ENCODE measurements at regions not wholly inside any gene's neighbourhood (a gene's known extent, or its start where the extent isn't known, plus 50 kb on each side); places are given as distances from the start of the nearest gene placed in this dataset.

DNA sequence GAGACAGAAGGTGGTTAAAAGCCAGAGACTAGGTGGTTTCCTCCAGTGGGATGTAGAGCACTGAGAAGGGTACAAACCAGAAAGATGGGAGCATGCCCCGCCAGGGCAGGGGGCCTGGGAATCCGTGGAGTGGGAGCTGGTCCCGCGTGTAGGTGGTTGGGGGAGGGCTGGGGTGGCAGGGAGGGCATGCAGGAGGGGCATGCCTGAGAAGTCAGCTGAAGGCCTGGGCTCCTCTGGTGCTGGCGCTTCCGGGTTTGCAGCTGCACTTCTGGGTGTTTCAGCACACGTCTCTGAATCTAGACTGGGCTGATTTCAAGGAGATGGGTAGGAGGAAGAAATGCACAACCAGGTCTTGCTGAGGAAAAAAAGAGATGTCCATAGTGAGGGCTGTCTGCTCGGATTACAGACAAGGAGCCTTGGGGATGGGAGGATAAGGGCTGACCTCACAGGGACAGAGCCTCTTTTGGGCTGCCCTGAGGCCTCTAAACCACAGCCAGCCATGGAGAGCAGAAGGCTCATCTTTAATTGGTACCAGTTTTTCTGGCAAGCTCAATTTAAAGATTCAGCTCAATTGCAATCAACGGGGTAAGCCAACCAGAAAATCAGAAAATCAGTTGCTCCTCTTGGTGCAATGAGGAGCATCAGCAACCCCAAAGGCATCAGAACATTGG, 151.9 kb downstream of the FAM43A start:
- no peak for DNase-seq (ENCODE audit: low spot score)

DNA sequence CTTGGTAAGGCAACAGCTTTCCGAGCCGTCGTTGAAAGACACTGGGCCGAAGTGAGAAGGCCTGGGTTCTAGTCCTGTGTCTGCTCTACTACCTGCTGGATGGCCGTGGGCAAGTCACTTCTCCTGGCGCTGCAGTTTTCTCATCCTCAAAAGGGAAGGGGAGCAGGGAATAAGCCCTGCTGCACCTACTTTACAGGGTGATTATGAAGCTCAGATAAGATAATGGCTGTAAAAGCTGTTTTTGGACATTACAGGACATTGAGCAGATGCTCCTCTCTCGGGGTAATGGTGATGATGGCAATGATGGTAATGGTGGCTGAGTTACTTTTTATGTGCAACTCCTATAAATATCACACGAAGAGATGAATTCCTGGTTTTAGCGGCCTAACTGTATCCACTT, 152.6 kb downstream of the FAM43A start:
- DNase-seq (ENCODE audit: low spot score), result no peak

DNA sequence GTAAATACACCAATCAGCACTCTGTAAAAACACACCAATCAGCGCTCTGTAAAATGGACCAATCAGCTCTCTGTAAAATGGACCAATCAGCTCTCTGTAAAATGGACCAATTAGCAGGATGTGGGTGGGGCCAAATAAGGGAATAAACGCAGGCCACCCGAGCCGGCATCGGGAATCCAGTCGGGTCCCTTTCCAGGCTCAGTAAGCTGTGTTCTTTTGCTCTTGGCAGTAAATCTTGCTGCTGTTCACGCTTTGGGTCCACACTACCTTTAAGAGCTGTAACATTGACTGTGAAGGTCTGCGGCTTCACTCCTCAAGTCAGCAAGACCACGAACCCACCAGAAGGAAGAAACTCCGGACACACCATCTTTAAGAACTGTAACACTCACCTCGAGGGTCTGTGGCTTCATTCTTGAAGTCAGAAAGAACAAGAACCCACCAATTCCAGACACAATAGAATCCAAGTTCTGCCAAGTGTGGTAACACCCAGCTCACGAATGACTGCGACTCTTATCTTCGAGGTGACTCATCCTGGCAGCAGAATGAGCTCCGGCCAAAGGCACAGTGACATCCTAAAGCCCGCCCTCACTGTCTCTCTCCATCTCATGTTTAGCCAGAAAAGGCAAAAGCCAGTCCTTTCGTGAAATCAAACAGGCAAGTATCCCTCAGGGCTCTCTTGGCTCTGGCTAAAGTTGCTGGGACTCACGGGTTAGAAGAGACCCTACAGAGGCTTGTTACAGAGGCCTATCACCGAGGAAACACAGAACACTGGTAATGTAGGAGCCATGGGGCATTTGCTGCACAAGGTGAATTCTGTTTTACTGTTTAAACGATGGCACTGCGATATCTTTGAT, 155.2 kb downstream of the FAM43A start:
- peak; percentile 4 for DNase-seq (ENCODE audit: low spot score)

DNA sequence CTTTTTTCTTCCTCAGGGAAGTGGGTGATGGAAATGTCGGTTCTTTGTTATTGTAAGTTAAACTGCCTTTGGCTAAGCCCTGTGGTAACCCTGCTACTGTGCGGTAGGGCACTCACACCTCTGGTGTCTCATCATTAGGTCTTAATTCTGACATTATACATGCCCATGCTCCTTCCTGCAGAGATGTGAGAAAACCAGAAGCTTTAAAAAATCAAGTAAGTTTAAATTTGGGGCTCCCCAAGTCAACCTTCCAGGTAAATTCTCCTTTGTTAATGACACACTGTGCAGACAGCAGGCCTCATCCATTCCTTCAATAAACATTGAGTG, 155.8 kb downstream of the FAM43A start:
- no peak for DNase-seq (ENCODE audit: low spot score)

DNA sequence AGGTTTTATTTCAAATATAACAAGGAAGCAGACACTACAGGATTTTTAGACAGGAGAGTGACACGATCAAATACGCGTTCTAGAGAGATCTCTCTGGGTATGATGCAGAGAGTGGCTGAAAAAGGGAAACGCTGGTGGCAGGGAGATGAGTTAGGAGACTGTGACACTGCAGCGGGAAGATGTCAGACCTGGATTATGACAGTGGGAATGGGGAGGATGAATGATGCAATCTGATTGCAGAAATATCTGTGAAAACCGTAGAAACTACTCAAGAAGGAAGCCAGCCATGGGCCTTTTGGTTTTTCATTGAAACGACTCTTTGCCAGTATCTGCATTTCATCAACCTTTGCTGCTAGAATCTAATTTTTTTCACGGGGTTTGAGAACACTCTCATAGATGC, 157.9 kb downstream of the FAM43A start:
- no peak for DNase-seq (ENCODE audit: low spot score)

DNA sequence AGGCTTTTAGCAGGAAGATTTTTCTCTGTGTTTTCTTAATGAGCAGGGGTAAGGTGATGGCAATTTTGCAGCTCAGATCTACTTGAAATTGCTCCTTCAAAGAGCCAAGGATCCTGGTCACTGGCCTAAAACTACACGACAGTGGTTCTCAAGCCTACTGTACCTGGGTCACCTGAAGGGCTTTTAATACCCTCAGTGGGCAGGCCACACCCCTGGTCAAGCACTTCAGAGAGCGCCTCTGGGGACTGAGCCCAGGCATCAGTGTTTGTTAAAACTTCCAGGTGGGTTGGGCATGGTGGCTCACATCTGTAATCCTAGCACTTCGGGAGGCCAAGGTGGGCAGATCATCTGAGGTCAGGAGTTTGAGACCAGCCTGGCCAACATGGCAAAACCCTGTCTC, 158.4 kb downstream of the FAM43A start:
- DNase-seq (ENCODE audit: low spot score), result no peak

DNA sequence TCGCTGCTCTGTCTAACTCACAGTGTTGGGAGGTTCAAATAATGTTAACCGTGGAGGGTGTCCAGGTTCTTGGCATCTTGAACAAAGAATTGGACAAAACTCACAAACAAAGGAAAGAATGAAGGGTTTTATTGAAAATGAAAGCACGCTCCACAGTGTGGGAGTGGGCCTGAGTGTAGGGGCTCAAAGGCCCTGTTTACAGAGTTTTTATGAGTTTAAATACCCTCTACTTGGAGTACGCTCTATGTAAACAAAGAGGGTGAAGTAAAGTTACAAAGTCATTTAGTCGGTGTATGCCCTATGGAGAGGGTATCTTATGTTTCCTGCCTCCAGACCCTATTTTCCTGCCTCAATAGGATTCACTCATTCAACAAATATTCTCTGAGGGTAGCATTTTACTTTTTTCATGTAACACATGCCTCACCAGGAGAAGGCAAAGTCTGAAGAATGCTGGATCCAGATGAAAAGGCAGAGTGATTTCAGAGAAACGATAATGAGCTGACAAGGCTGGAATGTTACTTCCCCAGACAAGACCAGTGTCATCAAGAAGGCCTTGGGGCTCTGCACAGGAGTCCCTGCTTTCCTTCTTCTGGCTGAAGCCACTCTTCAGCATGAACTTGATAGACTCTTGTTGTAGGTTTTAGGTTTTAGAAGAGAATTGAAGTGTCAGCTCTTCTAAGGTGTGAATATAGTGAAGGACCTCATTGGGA, 163.6 kb downstream of the FAM43A start:
- no peak for DNase-seq (ENCODE audit: low spot score)

DNA sequence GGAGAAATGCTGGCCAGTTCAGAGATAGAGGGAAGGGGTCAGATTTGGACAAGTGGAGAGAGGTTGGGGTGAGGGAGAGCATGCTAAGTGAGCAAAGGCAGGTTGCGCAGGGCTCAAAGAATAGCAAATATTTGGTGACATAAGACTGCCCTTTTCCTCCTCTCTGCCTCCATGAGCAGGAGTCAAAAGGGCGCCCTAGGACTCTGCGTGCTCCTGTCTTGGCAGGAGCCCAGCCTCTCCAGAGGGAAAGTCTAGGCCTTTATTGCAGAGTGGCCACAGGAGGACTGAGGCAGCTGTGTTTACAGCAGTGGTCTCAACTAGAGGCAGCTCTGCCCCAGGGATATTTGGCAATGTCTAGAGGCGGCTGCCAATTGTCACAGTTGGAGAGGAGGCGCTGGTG, 165.6 kb downstream of the FAM43A start:
- DNase-seq (ENCODE audit: low spot score), result no peak

DNA sequence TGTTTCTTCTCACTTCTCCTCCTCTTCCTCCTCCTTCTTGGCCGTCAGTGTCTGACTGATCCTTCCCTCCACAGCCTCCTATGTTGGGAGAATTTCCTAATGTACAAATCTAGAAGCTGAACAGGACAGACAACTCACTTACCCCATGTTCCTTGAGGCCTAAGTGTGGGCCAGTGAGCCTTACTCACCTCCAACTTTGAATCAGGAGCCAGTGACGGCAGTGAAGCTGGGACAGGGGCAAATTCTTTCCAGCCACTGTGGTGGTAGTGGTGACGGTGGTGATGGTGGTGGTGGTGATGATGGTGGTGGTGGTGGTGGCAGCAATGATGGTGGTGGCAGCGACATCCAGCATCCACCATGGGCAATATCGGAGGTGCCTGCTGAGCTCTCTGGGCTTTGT, 166.3 kb downstream of the FAM43A start:
- DNase-seq (ENCODE audit: low spot score), result no peak

DNA sequence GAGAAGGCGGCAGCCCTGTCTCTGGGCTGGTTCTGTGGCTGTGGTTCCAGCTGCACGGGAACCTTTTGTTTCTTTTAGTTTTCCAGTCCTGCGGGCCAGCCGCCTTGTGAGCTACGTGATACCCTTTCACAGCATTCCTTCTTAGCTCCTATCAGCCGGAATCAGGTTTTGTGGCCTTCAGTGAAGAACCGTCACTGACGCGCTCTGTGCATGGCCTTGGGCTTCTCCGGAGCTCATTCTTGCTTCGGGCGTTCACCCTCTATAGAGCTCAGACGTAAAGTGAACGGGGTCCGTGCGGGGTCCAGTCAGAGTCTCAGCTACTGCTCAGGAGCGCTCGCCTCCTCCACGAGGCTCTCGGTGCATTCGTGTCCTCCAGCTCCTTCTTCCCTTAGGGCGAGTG, 166.7 kb downstream of the FAM43A start:
- DNase-seq (ENCODE audit: low spot score), result no peak

DNA sequence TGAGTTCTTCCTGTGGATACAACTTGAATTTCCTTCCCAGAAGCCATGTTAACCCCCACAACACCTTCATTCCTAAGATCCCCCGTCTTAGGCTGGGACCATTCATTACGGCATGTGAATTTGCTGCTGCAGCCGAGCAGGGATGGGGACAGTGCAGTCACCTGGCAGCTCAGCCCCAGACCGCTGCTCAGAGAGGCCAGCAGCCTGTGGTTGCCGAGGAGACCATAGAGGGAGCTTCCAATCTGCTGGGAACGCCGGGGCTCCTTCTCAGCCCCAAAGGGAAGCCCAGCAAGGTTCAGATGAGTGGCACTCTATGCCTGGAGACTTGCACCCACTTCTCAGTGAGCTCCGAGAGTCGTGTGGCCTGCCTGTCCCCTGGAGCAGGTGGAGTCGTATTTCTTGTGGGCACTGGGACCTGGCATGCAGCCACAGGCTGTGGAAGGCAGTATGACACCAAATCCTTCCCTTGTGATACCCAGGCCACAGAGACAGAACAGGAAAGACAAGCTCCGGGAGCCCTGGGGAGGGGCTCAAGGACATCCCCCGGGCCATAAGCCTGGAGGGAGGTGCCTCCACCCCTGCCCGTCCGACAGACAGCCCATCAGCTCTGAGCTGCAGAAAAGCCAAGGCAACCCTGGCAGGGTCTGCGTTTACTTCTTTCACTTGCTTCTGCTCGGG, 167.3 kb downstream of the FAM43A start:
- DNase-seq (ENCODE audit: low spot score), result no peak

DNA sequence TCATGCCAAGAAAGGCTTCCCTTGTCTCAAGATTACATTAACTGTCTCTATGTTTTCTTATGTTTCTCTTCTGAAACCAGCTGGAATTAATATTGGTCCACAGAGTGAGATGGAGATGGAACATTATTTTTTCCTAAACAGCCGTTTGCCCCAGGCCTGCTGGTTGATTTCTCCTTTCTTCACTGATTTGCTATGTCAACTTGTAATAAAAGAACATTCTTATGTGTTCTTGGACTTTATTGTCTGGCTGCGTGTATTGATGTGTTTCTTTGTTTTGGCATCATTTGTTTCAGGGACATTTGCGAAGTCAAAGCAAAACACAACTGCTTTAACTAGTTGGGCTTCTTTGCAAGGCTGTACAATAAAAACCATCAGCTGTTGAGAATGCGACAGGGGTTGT, 168.5 kb downstream of the FAM43A start:
- no peak for DNase-seq (ENCODE audit: low spot score)

DNA sequence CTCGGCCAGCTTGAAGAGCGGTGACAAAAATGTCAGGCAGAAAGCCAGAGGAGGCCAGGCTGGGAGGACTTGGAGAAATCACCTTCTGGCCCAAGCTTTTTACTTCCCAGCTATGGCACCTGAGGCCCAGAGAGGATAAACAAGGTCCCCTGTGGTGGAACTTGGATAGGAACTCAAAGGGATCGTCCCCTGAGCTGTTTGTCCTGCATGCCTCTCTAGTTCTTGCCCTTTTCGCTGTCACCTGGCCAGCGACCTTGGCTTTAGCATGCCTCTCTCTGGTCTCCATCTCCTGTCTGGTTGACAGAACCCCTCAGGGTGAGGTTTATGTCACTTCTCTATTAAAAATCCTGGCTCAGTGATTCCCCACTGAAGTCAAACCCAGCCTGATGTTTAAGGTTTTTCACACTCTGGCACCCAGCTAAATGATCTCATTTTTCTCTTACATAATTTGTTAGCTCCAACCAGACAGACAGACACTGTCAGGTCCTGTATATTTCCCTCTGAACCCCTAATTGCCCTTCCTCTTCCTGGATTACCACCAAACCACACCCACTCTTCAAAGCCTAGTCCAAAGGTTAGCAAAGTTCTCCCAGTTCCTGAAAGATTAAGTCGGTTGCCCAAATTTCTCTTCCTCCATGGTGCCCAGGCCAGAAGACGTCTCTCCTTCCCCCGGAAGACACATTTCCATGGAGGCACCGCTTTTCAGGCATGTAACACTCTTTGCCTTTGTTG, 169.1 kb downstream of the FAM43A start:
- DNase-seq (ENCODE audit: low spot score), result no peak

DNA sequence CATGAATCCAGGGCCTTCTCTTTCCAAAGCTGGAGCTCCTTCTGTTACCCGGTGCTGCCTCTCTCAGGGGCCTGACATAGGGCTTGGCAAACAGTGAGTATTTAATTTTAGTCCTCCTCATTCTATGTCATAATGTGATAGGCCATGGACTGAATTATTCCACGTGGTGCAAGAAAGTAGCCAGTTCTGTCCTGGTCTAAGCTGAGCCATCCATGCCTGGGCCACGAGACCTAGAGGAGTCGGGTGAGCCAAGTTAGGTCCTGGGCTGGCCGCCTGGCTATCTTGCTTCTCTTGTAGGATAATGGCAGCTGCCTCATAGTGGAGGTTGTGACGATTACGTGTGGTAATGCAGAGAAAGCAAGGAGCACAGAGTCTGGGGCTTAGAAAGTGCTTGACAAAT, 170.6 kb downstream of the FAM43A start:
- no peak for DNase-seq (ENCODE audit: low spot score)

DNA sequence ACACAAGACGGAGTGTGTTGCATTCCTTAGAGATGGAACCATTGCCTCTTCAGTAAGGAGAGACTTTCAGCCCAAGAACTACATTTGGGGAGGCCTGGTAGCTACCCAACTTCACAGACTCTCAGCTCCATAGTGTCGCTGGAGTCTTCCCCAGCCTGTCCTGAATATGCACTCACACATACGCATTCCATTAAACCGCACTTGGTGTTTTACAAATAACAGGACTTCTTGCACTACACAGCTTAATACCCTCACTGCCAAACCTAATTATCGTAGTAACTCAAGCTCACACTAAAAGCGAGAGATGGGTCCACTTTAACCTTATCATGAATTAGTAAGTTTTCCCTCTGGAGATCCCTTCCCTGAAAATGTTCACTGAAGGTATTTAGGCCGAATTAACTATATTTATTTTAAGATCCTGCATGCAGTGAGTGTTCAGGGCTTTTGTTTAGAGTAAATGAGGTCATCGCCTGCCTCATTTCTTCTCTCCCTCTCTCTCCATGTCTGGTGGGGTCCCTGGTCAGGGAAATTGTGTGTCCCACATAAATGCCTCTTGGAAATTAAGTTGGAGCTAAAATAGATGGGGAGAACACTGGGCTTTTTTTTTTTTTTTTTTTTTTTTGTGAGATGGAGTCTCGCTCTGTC, 171.9 kb downstream of the FAM43A start:
- DNase-seq (ENCODE audit: low spot score), result no peak

DNA sequence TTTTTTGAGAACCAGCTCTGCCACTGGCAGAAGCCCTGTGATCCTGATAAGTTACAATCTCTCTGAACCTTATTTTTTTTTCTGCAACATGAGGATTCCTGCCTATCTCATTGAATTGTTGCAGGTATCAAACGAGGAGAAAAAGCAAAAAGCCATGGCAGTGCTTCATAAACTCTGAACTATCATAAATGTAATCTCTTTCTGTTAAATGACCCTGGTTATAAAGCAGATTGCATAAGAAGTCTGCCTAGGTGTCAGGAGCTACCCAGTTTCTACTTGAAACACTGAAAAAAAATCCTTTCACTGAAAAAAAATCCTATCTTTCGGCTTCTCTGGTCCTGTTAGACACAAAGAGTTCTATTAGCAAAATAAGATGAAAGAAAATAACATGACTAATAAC, 172.7 kb downstream of the FAM43A start:
- DNase-seq (ENCODE audit: low spot score), result no peak

DNA sequence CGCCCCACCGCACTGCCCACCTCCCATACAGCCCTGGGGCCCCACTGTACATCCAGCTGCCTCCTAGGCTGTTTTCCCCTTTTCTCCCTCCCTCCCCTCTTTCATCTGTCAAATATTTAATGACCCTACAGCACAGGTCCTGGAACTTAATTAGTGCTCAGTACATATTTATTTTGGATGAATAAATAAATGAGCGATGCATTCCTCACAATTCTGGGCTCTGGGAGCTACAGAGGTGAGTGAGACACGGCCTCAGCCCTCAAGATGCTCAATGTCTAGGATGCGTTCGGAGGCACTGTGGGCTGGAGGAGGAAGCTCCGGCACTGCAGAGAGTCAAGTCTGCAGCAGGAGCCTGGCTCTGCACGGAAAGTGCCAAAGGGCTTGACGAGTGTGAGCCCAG, 175.0 kb downstream of the FAM43A start:
- no peak for DNase-seq (ENCODE audit: low spot score)

DNA sequence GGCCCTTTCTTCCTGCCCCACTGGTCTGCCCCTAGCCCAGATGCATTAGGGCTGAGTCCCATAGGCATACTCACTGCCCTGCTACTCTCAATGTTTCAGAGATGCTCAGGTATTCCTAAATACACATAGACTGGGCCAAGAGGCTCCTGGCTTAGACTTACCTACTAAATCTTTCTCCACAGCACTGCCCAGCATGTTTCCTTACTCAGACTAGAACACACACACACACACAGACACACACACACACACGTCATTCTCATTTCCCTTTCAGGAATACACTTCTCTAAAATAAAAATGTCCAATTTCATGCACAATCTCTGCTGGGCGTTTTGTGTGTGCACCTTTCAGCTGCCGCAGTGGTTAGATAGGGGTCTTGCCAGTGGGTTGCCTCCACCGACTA, 175.7 kb downstream of the FAM43A start:
- DNase-seq (ENCODE audit: low spot score), result no peak

DNA sequence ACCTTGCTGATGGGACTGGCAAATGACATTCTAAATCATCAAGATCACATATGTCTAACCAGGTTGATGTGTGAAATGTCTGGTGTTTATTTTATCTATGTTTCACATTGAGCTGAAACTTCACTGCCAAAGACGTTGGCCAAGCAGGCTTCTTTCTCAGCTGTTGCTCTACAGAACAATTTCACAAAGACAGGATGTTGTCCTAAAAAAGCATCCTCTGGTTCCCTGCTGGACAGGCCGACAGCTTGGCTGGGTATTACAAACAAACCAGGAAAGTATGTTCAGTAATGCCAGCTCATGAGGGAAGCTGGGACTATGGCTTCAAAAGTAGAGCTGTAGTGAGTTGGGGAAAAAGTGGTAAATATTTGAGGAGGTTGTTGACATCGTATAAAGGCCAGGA, 179.4 kb downstream of the FAM43A start:
- no peak for DNase-seq (ENCODE audit: low spot score)

DNA sequence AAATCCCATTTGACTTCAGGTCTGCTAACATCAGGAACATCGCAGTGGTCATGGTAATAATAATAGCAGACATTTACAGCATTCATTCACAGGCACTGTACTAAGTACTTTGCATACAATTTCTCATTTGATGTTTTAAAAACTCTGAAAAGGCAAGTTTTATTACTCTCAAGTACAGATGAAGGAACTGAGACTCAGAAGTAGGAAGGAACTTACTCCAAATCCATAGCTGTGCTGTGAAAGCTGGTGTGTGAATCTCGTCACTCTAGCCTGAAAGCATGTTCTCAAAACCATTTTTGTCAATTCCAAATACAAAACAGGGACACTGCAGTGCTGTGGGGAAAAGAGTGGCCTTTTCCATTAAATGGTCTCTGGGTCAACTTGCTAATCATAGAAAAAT, 179.9 kb downstream of the FAM43A start:
- DNase-seq (ENCODE audit: low spot score), result no peak

DNA sequence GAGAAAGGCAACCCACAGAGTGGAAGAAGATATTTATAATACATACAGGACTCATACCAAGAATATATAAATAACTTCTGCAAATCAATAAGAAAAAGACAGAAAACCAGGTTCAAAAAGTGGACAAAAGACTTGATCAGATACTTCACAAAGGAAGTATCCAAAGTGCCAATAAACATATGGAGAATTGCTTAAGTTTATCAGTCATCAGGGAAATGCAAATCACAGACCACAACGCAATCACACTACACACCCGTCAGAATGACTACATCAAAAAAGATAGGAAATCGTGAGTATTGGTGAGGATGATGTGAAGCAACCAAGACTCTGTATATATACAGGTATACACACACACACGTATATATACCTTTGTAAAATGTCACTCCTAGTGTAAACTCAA, 180.6 kb downstream of the FAM43A start:
- no peak for DNase-seq (ENCODE audit: low spot score)
